GM10266 (cell line): ENCODE measurements at regions not wholly inside any gene's neighbourhood (a gene's known extent, or its start where the extent isn't known, plus 50 kb on each side); places are given as distances from the start of the nearest gene placed in this dataset.

ENCODE experiments used
- DNase-seq: peaks from one replicate; pipeline ENCODE4 v3.0.0; 2012; ENCODE audit errors: extremely low spot score
- TF ChIP-seq, protein P1 (sequence below): IDR thresholded peaks from 2 replicates; pipeline ENCODE4 v1.5.1; 2012; ENCODE audit warnings: mild to moderate bottlenecking, low read depth; ENCODE audit not compliant: control insufficient read depth, insufficient read depth; ENCODE audit errors: missing control alignments

DNA sequence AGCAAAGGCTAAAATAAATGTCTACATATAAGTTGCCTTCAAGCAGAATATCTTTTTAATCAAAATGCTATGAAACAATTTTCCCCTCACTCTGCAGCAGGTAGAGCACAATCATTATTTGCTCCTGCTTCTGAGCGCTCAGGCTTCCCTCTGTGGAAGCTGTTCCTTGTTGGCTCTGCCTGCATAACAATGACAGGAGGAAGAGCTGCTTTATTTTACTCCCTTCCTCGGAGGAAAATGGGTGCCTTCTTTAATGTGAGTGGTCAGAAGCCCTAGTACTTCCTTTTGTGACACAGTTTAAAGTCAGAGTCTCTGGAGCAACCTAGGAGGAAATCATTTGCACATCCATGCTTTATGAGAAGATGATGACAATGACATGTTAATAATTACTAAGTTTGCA lies 492.1 kb downstream of the CDH8 start:
- TF ChIP-seq, protein P1, sequence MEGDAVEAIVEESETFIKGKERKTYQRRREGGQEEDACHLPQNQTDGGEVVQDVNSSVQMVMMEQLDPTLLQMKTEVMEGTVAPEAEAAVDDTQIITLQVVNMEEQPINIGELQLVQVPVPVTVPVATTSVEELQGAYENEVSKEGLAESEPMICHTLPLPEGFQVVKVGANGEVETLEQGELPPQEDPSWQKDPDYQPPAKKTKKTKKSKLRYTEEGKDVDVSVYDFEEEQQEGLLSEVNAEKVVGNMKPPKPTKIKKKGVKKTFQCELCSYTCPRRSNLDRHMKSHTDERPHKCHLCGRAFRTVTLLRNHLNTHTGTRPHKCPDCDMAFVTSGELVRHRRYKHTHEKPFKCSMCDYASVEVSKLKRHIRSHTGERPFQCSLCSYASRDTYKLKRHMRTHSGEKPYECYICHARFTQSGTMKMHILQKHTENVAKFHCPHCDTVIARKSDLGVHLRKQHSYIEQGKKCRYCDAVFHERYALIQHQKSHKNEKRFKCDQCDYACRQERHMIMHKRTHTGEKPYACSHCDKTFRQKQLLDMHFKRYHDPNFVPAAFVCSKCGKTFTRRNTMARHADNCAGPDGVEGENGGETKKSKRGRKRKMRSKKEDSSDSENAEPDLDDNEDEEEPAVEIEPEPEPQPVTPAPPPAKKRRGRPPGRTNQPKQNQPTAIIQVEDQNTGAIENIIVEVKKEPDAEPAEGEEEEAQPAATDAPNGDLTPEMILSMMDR, result no peak
- no peak for DNase-seq

DNA sequence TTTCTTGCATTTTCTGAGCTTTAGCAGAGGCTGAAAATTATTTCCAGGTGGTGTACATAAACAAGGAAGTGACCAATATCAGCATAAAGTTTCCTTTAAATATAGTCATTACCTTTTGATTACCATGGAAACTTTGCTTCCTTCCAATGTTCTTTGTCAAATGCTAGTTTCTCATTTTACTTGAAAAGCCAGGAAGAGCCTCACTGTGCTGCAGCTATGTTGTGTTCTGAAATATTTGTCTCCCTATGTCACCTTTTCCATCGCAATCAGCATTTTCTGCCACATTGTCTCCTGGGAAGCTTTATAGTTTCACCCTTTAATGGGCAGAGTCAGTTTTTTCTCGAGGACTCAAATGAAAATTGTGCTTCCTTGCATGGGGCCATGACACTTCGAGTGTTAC lies 496.0 kb downstream of the CDH8 start:
- TF ChIP-seq, protein P1, result no peak
- DNase-seq, result no peak

DNA sequence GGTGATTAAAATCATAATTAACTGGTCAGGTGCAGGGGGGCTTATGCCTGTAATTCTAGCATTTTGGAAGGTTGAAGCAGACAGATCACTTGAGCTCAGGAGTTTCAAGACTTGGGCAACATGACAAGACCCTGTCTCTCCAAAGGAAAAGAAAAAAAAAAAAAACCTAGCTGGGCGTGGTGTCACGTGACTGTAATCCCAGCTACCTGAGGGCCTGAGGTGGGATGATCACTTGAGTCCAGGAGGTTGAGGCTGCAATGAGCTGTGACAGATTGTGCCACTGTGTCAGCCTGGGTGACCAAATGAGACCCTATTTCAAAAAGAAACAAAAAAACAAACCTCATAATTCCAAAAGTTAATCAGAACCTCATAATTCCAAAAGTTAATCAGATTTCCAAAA lies 505.5 kb downstream of the CDH8 start:
- no peak for DNase-seq

DNA sequence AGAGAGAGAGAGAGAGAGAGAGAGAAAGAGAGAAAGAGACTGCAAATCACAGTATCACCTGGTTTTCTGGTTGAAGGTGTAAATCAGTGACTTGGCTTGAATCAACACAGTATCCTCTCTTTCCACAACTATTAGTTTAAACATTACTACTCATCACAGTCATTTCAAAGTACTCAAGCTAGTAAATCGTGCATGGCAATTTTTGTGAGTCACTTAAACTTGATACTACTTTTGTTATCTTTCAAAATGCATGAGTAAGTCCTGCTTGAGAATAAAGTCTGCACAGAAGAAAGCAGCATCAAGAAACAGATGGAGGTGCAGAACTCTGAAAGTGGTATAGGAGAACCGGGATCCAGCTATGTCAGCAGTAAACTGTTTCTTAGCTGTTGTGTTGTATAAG lies 535.4 kb downstream of the CDH8 start:
- DNase-seq, result no peak
- TF ChIP-seq, protein P1, result no peak

More for the DNA sequence above, 505.5 kb downstream of the CDH8 start:
- TF ChIP-seq, protein P1, result no peak

DNA sequence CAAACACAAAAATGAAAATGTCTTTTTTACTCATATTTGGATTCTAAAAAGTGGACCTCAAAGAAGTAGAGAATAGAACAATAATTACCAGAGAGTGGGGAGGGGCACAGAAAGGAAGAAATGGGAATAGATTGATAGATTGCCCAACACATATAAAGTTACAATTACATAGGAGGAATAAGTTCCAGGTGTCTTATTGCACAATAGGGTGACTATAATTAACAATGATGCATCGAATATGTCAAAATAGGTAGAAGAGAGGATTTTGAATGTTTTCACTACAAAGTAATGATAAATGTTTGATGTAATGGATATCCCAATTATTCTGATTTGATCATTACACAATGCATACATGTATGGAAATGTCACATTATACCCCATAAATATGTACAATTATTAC lies 556.0 kb downstream of the CDH8 start:
- TF ChIP-seq, protein P1, result no peak
- no peak for DNase-seq

DNA sequence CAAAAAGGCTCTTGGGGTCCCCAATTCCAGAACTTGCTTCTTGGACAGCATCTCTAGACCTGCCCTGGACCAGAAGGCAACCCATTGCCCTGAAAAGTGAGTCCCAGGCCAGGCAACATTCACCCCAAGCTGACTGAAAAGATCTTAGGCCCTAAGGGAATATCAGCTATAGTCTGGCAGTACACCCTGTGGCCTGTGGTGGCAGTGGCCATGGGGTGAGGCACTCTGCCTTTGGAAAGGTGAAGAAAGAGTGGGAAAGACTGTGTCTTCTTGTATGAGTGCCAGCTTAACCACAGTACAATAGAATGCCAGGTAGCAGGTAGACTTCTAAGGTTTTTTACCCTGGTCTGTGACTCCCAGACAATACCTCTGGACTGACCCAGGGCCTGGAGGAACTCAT lies 564.5 kb downstream of the CDH8 start:
- TF ChIP-seq, protein P1, result no peak
- DNase-seq, result no peak

DNA sequence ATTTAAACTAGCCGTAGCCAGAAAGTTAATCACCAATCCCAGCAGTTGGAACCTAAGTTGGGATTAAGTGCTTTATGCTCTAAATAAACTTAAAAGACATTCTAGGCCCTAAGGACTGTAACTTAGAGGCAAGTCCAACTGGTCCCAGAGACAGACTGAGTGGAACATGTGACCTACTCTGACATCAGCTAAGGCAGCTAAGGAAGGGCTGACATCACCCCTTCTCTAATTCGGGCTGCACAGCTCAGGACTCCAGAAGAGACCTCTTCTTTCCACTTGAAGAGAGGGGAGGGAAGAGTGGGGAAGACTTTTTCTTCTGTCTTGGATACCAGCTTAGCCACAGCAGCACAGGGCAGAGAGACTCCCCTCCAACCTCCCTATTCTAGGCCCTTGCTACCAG lies 565.2 kb downstream of the CDH8 start:
- DNase-seq, result no peak
- TF ChIP-seq, protein P1, result no peak
